HG02642 (cell line): ENCODE measurements at regions not wholly inside any gene's neighbourhood (a gene's known extent, or its start where the extent isn't known, plus 50 kb on each side); places are given as distances from the start of the nearest gene placed in this dataset.

Experiments used
- ATAC-seq: cut with Tn5 transposase; IDR thresholded peaks from one replicate; pipeline ENCODE4 v1.9.1; 2021; ENCODE audit warnings: mild to moderate bottlenecking; ENCODE audit not compliant: unreplicated experiment, poor library complexity

- ATAC-seq = no peak
Measured at GRCh38 chr16:72372087-72373045, 200.4 kb upstream of the PMFBP1 start.

DNA sequence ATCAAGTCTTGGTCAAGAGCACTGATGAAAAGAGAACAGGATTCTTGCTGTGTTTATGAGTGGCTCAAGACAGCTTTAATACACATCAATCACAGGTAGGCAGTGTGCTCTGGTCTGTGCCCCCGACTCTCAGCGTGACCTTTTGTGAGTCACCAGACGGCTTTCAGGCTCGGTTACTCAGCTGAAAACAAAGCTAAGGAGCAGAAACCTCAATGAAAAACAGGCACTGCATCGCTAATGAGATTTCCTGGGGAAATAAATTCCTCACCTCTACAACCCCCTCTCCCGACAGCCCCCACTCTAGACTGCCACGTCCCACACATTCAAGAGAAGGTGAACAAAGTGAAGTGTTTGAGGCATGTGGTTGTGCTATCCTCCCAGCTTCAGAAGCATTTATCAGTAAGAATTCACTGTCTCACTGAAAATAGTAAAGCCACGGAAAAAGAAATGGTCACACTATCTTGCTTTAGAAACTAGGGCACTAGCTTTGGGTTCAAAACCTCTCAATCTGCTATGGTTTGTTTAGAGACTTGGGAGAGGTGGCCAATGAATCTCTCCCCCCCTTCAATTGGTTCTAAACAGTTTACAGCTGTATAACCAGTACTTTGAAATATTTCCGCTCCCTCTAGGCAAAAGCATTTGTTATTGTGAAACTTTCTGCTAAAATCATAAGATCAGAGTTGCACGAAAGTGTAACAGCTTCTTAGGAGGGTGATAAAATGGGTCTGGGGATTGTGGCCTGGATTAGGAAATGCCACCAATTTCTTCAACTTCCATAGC, 199.5 kb upstream of the PMFBP1 start:
- ATAC-seq = no peak

DNA sequence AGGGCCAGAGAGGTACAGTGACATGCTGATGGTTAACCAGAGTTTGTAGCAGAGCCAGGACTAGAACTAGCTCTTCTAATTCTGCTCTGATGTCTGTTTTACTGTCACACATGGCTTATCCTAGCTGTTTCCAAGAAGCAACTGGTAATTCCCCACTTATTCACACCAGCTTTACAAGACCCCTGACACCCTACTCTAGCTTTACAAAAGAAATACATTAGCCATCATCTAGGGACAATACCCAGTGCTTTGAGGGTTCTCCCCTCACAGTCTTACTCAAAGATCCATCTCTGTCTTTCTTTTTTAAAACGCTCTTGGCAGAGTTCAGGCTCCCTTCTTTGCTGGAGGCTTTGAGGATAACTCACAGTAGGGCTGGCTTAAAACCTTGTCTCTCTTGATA, 197.3 kb upstream of the PMFBP1 start:
- ATAC-seq = no peak

GRCh38 chr16:72367851-72368250, 195.9 kb upstream of the PMFBP1 start:
- ATAC-seq = no peak

- ATAC-seq = no peak
Measured at GRCh38 chr16:72362973-72363372, 191.0 kb upstream of the PMFBP1 start.

GRCh38 chr16:72362476-72362875, 190.5 kb upstream of the PMFBP1 start:
- no peak for ATAC-seq

- ATAC-seq = no peak
Measured at GRCh38 chr16:72357910-72358309, 186.0 kb upstream of the PMFBP1 start.

DNA sequence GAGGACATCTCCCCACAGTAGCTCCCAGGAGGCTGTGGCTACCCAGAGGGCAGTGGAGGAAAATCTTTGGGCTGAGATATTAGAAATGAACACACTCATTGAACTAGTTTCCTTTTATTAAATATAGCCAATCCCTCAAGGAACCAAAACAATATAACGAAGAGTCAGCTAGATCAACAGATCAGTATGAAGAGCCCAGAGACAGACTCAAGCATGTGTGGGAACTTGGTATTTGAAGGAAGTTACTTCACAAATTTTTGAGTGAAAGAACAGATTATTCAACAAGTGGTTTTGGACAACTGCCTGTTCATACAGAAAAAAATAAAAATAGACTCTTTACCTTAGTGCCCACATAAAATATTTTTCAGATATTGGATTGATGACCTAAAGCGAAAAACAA, 183.6 kb upstream of the PMFBP1 start:
- no peak for ATAC-seq

GRCh38 chr16:72349719-72350118, 177.8 kb upstream of the PMFBP1 start:
- no peak for ATAC-seq

DNA sequence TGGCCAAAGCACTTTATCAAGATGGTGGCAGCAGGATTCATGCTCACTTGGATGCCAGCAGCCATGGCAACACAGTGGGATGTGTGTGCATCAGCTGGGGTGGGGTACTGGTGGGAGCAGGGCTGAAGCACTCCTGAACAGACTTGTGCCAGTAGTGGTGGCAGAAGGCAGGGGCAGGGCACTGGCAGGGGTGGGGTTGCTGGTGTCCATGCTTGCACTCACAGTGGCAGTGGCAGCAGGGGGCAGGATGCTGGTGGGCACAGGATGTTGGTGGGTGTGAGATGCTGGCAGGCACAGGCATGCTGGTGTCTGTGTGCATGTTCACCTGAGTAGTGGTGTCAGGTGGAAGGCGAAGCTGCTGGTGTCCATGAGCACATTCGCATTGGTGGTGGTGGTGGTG, 161.0 kb upstream of the PMFBP1 start:
- ATAC-seq = no peak

DNA sequence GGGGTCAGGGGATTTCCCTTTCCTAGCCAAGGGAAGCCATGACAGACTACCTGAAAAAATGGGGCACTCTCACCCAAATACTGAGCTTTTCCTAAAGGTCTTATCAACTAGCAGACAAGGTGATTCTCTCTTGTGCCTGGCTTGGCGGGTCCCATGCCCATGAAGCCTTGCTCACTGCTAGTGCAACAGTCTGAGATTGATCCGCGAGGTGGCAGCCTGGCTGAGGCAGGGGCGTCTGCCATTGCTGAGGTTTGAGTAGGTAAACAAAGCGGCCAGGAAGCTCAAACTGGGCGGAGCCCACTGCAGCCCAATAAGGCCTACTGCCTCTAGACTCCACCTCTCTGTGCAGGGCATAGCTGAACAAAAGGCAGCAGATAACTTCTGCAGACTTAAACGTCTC, 152.6 kb upstream of the PMFBP1 start:
- ATAC-seq = no peak

GRCh38 chr16:72317446-72317845, 145.5 kb upstream of the PMFBP1 start:
- ATAC-seq = no peak

DNA sequence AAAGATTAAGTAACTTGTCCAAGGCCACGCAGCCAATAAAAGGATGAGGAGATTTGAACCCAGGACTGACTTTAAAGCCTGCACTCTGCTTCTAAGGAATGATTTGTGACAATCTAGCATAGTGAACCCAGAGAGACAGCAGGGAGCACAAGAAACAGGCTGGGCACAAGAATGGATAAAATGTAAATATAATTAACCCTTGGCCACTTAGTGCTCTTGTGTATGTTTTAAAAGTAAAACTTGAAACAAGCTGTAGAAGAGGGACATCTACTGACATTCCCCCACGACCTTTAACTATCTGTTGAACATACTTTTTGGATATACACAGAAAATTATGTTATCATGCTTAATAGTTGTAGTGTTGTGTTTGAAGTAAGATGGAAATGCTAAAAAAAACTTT, 141.9 kb upstream of the PMFBP1 start:
- ATAC-seq = no peak

- no peak for ATAC-seq
Measured at GRCh38 chr16:72312828-72313227, 140.9 kb upstream of the PMFBP1 start.

GRCh38 chr16:72311426-72311825, 139.5 kb upstream of the PMFBP1 start:
- ATAC-seq = no peak

DNA sequence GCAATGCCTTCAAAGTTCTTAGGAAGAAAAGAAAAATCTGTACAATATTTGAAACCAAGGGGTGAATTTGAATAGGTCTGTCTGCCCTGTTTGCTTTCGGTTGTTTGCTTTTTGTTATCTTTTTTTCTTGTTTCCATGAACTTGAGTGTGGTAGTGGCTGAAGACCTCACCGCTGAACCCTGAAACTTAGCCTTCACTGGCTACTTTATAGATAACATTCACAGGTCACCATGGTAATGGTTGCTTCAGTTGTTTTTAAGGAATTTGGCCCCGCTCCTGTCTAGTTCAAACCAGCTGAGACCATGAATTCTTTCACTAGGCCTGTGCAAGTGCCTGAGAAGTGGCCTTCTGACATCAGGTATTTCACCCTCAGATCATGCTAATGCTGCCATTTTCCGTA, 137.0 kb upstream of the PMFBP1 start:
- no peak for ATAC-seq

GRCh38 chr16:72308396-72308795, 136.4 kb upstream of the PMFBP1 start:
- ATAC-seq = no peak

DNA sequence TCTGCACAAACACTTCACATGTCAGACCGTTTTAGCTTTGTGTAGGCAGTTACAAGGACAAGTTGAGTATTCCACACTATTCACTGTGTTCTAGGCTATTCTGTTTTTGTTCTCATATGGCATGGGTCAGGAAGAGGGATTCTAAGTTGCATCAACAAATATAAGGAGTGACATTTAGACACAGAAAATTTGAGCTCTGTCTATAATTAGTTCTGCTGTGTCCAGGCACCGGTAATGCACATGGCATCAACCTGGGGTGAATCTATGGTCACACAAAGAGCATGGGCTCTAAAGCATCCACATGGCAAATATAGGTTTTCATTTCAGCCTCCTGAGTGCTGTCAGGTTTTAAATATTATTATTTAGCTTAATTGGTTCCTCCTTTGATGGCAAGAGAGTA, 130.4 kb upstream of the PMFBP1 start:
- no peak for ATAC-seq

GRCh38 chr16:72301523-72302236, 129.7 kb upstream of the PMFBP1 start:
- no peak for ATAC-seq

DNA sequence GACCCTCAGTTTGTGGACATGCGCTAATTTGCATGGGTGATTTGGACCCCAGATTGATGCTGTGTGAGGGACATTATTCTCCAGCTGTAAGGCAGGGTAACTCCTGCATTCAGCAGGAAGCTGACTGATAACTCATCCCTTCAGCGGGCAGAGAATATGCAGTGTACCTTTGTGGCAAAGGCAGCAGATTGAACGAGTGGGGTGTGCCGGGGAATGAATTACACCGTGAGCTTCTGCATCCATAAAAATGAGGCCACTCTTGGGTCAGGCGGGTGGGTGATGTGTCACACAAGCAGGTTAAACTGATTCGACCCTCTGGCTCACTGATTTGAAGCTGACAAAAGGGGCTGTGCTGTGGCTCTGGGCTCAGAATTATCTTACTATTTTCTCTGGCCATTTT, 128.9 kb upstream of the PMFBP1 start:
- ATAC-seq = no peak

DNA sequence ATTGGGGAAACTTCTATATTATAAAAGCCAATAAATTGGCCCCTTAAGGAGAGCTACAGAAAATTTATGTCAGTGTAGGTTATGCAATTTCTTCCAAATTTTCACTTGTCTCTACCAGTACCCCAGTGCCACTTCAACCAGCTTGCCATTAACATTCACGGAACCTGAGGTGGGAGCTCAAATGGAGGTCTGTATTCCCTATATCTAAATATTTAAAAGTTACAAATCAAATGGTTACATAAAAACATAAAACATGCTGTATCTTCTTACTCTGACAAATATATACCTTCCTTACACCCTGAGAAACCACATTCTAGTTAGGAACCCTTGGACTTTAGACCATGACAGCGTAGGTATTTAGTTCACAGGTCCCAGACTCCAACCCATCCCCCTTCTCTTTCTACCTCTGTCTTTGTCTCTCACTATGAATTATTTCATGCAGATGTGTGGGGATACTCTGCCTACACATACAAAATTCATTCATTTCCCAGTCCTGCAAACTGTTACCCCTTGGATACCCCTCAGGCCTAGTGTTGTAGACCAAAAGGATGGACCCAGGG, 127.8 kb upstream of the PMFBP1 start:
- ATAC-seq = no peak
